ENCODE measurements at regions not wholly inside any gene's neighbourhood (a gene's known extent, or its start where the extent isn't known, plus 50 kb on each side); places are given as distances from the start of the nearest gene placed in this dataset.

DNA sequence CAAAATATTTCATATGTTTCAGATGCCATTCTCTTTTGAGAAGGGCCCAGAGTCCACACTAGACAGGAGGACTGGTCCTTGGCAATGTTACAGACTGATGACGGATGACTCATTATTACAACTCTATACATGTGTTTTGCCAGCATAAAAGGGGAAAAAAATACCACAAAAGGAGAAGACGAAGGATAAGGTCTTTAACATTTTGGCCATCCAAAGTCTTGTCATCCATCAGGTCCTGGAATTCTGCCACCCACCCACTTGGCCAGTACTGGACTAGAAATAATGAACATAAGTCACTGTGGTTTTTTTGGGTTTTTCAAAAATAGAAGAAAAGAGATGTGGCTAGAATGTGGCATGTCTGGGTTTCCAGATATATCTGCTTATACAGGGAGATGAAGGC is 57.7 kb upstream of the BDNF start:
- TF ChIP-seq, protein P1, sequence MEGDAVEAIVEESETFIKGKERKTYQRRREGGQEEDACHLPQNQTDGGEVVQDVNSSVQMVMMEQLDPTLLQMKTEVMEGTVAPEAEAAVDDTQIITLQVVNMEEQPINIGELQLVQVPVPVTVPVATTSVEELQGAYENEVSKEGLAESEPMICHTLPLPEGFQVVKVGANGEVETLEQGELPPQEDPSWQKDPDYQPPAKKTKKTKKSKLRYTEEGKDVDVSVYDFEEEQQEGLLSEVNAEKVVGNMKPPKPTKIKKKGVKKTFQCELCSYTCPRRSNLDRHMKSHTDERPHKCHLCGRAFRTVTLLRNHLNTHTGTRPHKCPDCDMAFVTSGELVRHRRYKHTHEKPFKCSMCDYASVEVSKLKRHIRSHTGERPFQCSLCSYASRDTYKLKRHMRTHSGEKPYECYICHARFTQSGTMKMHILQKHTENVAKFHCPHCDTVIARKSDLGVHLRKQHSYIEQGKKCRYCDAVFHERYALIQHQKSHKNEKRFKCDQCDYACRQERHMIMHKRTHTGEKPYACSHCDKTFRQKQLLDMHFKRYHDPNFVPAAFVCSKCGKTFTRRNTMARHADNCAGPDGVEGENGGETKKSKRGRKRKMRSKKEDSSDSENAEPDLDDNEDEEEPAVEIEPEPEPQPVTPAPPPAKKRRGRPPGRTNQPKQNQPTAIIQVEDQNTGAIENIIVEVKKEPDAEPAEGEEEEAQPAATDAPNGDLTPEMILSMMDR (conservative IDR thresholded peaks at IDR 0.05; ENCODE audit: low read length), result no peak
- TF ChIP-seq EZH2phosphoT487 (IDR thresholded peaks at IDR 0.05; ENCODE audit: borderline replicate concordance, low read depth, low read length), result no peak
